ELR (cell line): ENCODE measurements at regions not wholly inside any gene's neighbourhood (a gene's known extent, or its start where the extent isn't known, plus 50 kb on each side); places are given as distances from the start of the nearest gene placed in this dataset.
"Not testable (repeated sequence)": the region's sequence is repeated elsewhere in the genome, so short reads cannot be mapped to it uniquely, and the experiment has no call there.

Experiments
- DNase-seq: peaks from one replicate; pipeline ENCODE4 v3.0.0-alpha.2; 2015; ENCODE audit warnings: low read depth

DNA sequence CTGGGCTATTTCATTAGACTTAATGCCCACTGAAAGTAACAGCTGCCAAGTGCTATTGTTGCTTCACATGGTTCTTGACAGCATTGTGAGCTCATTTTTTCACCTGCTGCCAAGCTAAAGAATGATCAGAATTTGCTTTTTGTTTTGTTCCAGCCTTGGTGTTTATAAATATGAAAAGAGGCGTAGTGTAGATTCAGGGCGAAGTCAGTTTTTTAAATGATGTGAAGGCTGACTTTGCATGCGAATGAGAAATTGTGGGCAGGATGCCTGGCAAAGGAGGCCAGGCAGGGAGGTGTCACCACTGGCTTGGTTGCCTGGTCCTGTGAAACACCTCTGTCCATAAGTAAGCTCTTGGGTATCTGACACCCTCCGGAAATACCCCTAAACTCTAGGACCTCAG lies 93.3 kb upstream of the NAP1L1 start:
- no peak for DNase-seq

GRCh38 chr12:76176940-76177339 lies 92.5 kb upstream of the NAP1L1 start:
- DNase-seq: peak; percentile 41

DNA sequence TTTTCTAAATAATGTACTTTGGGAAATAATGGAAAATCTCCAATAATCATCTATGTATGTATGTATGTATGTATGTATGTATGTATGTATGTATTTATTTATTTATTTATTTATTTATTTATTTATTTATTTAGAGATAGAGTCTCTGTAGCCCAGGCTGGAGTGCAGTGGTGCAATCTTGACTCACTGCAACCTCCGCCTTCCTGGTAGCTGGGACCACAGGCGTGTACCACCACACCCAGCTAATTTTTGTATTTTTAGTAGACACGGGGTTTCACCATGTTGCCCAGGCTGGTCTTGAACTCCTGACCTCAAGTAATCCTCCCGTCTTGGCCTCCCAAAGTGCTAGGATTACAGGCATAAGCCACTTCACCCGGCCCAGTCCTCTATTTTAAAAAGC lies 91.5 kb upstream of the NAP1L1 start:
- not testable (repeated sequence) for DNase-seq

GRCh38 chr12:76173756-76174155 lies 89.3 kb upstream of the NAP1L1 start:
- no peak for DNase-seq

DNA sequence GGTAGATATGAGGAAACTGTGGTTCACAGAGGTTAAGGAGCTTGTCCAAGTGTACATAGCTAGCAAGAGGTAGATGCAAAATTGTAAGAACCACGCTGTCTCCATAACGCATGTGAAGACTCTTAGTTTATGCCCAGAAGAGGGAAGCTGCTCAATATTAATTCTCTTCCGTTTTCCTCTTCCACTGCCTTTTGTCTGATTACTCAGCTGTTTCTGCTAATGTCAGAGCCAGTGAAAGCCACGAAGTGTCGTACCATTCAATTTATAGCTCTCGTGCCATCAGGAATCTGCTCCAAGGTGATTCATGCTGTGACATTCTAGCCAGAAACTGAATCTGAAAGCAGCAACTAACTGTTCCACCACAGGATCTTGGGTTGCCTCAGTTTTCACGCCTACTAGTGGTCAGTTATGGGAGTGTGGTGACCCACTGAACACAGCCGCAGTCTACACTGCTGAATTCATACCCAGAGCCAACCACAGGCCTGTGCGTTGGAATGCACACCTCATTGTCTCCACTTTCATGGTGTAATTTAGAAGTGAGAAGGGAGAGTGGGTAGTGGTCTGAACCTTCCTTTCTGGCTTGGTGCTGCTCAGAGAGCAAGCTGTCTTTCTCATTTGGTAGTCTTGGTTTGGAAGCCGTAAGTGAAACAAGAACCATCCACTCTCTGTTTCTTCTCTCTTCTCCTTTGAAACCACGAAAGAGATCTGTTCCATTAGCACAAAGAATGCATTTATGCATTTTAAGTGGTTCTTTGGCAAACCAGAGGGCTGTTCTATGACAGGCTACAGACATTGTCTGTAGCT lies 74.2 kb upstream of the NAP1L1 start:
- peak; percentile 95 for DNase-seq

DNA sequence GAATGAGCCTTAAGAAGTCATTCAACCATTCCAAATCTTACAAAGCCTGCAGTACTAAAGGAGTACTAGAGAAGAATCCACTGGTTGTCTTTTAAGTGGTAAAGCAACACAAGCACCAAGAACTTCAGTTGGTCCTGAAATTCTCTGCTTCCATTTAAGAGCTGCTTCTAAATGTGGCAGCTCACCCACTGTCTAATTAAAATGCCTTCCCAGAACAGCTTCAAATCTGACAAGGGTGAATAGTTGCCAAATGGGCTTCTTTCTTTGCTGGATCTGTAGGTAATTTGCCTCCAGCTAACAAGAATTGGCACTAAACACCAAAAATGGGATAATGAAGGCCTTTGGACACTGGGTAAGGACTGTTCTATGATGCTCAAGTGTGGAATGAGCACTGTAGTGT lies 72.2 kb upstream of the NAP1L1 start:
- DNase-seq: no peak

DNA sequence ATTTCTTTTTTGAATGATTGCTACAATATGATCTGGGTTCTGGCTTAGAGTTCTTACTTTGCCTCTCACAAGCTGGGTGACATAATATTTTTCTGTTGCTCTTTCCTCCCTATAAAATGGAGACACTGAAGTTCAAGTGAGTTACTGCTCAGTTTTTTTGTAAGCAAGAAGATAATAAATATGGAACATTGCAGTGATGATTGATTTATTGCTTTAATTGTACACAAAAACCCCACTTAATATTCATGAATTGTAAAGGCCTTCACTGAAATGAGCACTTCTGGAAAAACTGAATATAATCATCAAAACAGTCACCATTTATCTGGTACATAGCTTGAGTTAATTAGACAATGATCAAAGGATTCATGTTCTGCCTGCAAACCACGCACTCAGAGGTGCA lies 71.8 kb upstream of the NAP1L1 start:
- DNase-seq: no peak

DNA sequence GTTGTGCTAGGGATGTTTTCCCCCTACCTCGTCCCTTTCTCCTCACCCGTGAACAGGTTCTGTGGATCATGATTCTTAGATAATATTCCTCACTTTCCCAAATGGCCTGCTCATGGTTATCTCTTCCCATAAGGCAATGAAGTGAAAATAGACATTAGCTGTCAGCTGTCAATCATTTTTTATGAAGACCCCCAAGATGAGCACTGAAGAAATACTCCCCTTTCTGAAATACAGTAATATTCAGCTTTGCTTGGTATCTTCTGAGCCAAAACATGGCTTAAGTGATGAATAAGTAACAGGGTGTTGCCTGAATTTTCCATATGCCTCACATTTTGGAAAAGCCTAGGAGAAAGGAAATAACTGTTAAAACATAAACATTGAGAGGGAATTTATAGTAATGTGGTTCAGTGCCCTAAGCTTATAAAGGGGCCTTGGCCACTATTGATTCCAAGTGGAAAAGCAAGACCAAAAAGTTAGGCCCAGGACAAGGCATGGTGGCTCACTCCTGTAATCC lies 70.7 kb upstream of the NAP1L1 start:
- no peak for DNase-seq

DNA sequence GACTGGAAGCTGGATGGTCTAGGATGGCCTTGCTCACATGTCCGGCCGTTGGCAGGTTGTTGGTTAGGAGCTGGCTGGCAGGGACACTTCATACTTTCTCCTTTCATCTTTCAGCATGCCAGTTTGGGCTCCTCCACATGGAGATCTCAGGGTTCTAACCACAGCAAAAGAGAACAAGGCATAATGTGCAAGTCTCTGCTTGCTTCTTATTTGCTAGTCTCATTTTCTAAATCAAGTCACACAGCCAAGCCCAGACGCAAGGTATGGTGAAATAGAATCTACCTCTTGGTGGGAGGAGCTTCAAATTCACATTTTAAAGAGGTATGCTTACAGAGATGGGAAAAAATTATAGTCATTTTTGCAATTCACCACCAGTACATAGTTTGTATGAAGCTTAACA lies 69.1 kb upstream of the NAP1L1 start:
- no peak for DNase-seq

DNA sequence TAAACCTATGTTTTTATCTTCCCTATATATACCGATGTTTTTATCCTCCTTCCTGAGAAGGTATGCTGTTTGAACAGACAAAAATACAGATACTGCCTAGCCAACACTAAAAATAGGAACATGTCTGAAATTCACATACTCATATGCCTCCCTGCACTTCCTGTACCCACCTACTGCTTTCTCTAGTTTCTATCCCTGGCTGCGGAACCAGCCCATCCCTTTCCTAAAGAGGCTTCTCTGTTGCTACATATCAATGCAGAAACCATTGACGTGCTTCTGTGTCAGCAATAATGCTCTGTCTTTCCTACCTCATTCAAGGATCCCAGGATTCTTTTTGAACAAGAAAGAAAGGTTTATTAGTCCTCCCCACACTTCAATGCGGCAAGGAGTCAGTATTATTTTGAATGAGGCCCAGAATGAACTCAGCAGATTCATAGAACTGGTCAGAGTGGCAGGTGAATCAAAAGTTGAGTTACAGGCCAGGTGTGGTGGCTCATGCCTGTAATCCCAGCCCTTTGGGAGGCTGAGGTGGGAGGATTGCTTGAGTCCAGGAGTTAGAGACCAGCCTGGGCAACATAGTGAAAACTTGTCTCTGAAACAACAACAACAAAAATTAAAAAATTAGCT lies 67.8 kb upstream of the NAP1L1 start:
- no peak for DNase-seq

- peak; percentile 47 for DNase-seq
These were observed 59.7 kb upstream of the NAP1L1 start for GRCh38 chr12:76144245-76144549.

DNA sequence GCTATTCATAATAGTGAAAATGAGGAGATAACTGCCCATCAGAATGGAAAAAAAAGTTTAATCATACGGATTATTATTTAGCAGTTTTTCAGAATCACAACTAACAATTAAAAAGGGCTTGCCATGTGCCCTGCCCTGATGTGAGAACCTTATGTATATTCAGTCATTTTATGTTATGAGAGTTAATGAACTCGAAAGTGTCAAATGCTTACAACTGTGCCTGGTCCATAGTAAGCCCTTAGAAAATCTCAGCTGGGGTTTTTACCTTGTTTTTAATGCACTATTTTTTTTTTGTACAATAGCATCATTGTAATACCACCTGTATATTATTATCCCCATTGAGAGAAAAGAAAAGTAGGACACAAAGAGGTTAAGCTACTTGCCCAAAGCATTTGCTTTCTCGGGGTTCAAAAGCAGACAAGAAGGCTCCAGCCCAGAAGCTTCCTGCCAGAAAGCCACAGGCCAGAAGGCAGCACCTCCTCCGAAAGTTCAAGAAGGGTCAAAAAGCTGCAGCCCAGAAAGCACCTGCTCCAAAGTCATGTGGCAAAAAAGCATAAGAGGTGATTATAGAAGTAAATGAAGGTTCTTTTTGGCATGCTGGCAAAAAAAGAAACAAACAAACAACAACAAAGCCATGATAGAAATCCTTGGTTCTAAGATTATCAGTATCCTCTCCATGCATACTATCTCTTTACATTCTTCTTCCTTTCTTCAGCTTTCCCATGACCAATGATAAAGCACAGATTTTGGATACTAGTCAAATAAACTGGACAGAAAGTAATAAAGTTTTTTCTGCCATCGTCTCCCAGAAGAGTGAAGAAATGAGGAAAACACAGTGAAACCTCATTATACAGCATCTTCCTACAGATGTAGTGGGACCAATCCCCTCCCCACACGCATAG lies 59.1 kb upstream of the NAP1L1 start:
- no peak for DNase-seq

GRCh38 chr12:76142305-76142704 lies 57.8 kb upstream of the NAP1L1 start:
- no peak for DNase-seq

- DNase-seq: no peak
These were observed 54.2 kb upstream of the NAP1L1 start for GRCh38 chr12:76138656-76139055.

DNA sequence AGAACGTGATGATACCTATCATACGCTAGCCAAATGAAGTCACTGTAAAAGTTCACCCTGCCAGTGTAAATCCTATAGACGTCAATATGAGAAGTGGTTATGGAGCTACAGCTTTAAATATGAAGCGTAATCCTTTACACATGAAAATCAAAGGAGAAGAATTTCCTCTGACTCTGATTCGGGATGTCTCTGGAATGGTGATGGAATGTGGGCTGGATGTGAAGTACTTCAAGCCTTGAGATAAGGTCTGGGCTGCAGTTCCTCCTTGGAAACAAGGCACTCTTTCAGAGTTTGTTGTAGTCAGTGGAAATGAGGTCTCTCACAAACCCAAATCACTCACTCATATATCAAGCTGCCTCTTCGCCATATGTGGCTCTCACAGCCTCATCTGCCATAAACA lies 53.1 kb upstream of the NAP1L1 start:
- DNase-seq: no peak

DNA sequence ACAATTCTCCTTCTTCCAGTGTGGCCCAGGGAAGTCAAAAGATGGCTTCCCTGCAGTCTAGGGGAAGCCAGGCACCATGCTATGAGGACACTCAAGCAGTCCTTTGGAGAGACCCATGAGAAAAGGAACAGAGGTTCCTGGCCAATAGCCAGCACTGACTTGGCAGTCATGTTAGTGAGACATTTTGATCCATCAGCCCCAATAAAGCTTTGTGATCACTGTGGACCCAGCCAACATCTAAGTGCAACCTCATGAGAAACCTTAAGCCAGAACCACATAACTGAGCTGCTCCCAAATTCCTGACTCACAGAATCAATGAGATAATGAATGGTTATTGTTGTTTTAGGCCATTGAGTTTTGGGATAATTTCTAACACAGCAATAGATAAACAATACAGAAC lies 51.0 kb upstream of the NAP1L1 start:
- no peak for DNase-seq
